ENCODE measurements at regions not wholly inside any gene's neighbourhood (a gene's known extent, or its start where the extent isn't known, plus 50 kb on each side); places are given as distances from the start of the nearest gene placed in this dataset.

GRCh38 chr2:15797231-15797938, 143.0 kb upstream of the MYCN start:
- ChIA-PET CTCF (interaction anchor here (0.7 to 1.4 kb wide), 3 partner anchors 15 to 306 kb away, joined by 3 read pairs; no protein-coding TSS in a partner anchor), POLR2A (no interaction called here)
- no peak for FAIRE-seq
- no peak overlapping the region for H3K27ac ChIP-seq
- no peak overlapping the region for H3K4me3 ChIP-seq
- ATAC-seq = peak in 1 of 2 experiments; percentile 55; a peak in 2 of 6 replicates
- no peak overlapping the region for H3K4me2 ChIP-seq
- no peak for DNase-seq (ENCODE audit: low read depth in 1 of 2, low spot score in 1 of 2)
- H3K4me1 ChIP-seq = no peaks in the 10 kb centered on the region
- no peaks in the 10 kb centered on the region for H3K9me3 ChIP-seq
- WGBS (ENCODE audit: missing lambda C conversion rate) = 51% methylated on average over 11 of the region's 11 CpGs
- TF ChIP-seq CTCF (IDR thresholded peaks at IDR 0.05) = peak; percentile 17; the same call in 1 of the 3 replicates
- TF ChIP-seq RAD21 (conservative IDR thresholded peaks at IDR 0.05 in 1 of 2, IDR thresholded peaks at IDR 0.05 in 1 of 2) = peak; percentile 26 to 49; a peak in 4 of 5 replicates
- 0 out of 3 replicates have a peak, but pooled peaks have one; percentile 15 for TF ChIP-seq SMC3 (IDR thresholded peaks at IDR 0.05)
- no peak for TF ChIP-seq PBX3 (IDR thresholded peaks at IDR 0.05)

GRCh38 chr2:15797939-15798281, 142.4 kb upstream of the MYCN start:
- ATAC-seq (no peak), FAIRE-seq (no peak), DNase-seq (ENCODE audit: low read depth in 1 of 2, low spot score in 1 of 2) (no peak)
- Histone ChIP-seq H3K27ac (no peak overlapping the region), H3K4me2 (no peak overlapping the region), H3K9me3 (no peaks in the 10 kb centered on the region), H3K4me1 (no peaks in the 10 kb centered on the region), H3K4me3 (no peak overlapping the region)
- ChIA-PET POLR2A (no interaction called here), CTCF (interaction anchor here (0.7 kb wide), 1 partner anchor 305 kb away, joined by 3 read pairs; no protein-coding TSS in a partner anchor)
- 71% methylated on average over 5 of the region's 5 CpGs for WGBS (ENCODE audit: missing lambda C conversion rate)
- no peak for TF ChIP-seq CHD4 (IDR thresholded peaks at IDR 0.05; ENCODE audit: borderline replicate concordance)
- no peak for TF ChIP-seq FOSL2 (IDR thresholded peaks at IDR 0.05)
- TF ChIP-seq FOSL2 (CRISPR knock-in tag; IDR thresholded peaks at IDR 0.05) = no peak
- TF ChIP-seq ZFP36 (IDR thresholded peaks at IDR 0.05; ENCODE audit: borderline replicate concordance, partially characterized antibody) = peak; percentile 55

- no peaks in the 10 kb centered on the region for H3K4me1 ChIP-seq
- WGBS (ENCODE audit: missing lambda C conversion rate) = 57% methylated on average over 5 of the region's 5 CpGs
- POLR2A ChIA-PET = no interaction called here
Observed at GRCh38 chr2:15798701-15799431, 141.5 kb upstream of the MYCN start.

More at GRCh38 chr2:15798701-15799431, 141.5 kb upstream of the MYCN start:
- FAIRE-seq (no peak), DNase-seq (ENCODE audit: low read depth in 1 of 2, low spot score in 1 of 2) (no peak), ATAC-seq (no peak)
- H3K9me3 ChIP-seq = no peaks in the 10 kb centered on the region
- no peak overlapping the region for H3K4me2 ChIP-seq
- TF ChIP-seq MAX (IDR thresholded peaks at IDR 0.05) (no peak), HOXA7 (CRISPR knock-in tag; IDR thresholded peaks at IDR 0.05) (no peak), USF2 (IDR thresholded peaks at IDR 0.05) (no peak), MAFK (IDR thresholded peaks at IDR 0.05; ENCODE audit: partially characterized antibody) (no peak), RNF2 (IDR thresholded peaks at IDR 0.05; ENCODE audit: borderline replicate concordance, low read depth) (no peak), CBX8 (IDR thresholded peaks at IDR 0.05) (no peak), SMC3 (IDR thresholded peaks at IDR 0.05) (no peak), HMGXB4 (CRISPR knock-in tag; IDR thresholded peaks at IDR 0.05; ENCODE audit: borderline replicate concordance) (no peak), ZC3H11A (IDR thresholded peaks at IDR 0.05) (no peak), PHF8 (IDR thresholded peaks at IDR 0.05; ENCODE audit: borderline replicate concordance, low read depth) (no peak), E2F6 (IDR thresholded peaks at IDR 0.05; ENCODE audit: borderline replicate concordance, low read depth) (no peak), GATA3 (IDR thresholded peaks at IDR 0.05; ENCODE audit: borderline replicate concordance) (no peak), FOSL2 (IDR thresholded peaks at IDR 0.05) (no peak), FOSL2 (CRISPR knock-in tag; IDR thresholded peaks at IDR 0.05) (no peak)
- no peak overlapping the region for H3K27ac ChIP-seq
- H3K4me3 ChIP-seq = no peak overlapping the region
- CTCF ChIA-PET = no interaction called here

Data from A549 (cell line).